GM19043 (cell line): ENCODE measurements at regions not wholly inside any gene's neighbourhood (a gene's known extent, or its start where the extent isn't known, plus 50 kb on each side); places are given as distances from the start of the nearest gene placed in this dataset.

Experiments used
- ATAC-seq: cut with Tn5 transposase; IDR thresholded peaks from one replicate; pipeline ENCODE4 v1.9.1; 2021; ENCODE audit warnings: low read depth; ENCODE audit not compliant: unreplicated experiment

- ATAC-seq, result no peak
These were observed 211.2 kb upstream of the ZP4 start for GRCh38 chr1:238101923-238102322.

GRCh38 chr1:238099871-238100270, 209.1 kb upstream of the ZP4 start:
- no peak for ATAC-seq

- ATAC-seq, result no peak
These were observed 198.9 kb upstream of the ZP4 start for GRCh38 chr1:238089615-238090014.

GRCh38 chr1:238088560-238089290, 198.0 kb upstream of the ZP4 start:
- ATAC-seq, result no peak

GRCh38 chr1:238073991-238074390, 183.3 kb upstream of the ZP4 start:
- no peak for ATAC-seq

- no peak for ATAC-seq
These were observed 180.3 kb upstream of the ZP4 start for GRCh38 chr1:238071061-238071460.

GRCh38 chr1:238063454-238063853, 172.7 kb upstream of the ZP4 start:
- no peak for ATAC-seq

- peak; percentile 55 for ATAC-seq
These were observed 171.4 kb upstream of the ZP4 start for GRCh38 chr1:238061967-238062613.

- peak; percentile 55 for ATAC-seq
These were observed 169.3 kb upstream of the ZP4 start for GRCh38 chr1:238060061-238060460.

GRCh38 chr1:238052496-238053266, 162.0 kb upstream of the ZP4 start:
- ATAC-seq, result no peak

- no peak for ATAC-seq
These were observed 138.4 kb upstream of the ZP4 start for GRCh38 chr1:238029126-238029525.

GRCh38 chr1:238027366-238027765, 136.6 kb upstream of the ZP4 start:
- no peak for ATAC-seq

- no peak for ATAC-seq
These were observed 132.4 kb upstream of the ZP4 start for GRCh38 chr1:238023137-238023536.

GRCh38 chr1:238018214-238018613, 127.5 kb upstream of the ZP4 start:
- ATAC-seq, result no peak

- no peak for ATAC-seq
These were observed 116.1 kb upstream of the ZP4 start for GRCh38 chr1:238006779-238007178.

- ATAC-seq, result no peak
These were observed 114.4 kb upstream of the ZP4 start for GRCh38 chr1:238005116-238005515.

- no peak for ATAC-seq
These were observed 111.1 kb upstream of the ZP4 start for GRCh38 chr1:238001818-238002217.

GRCh38 chr1:237999426-238000052, 108.8 kb upstream of the ZP4 start:
- ATAC-seq, result no peak

GRCh38 chr1:237998581-237998980, 107.9 kb upstream of the ZP4 start:
- ATAC-seq, result no peak

GRCh38 chr1:237983496-237983895, 92.8 kb upstream of the ZP4 start:
- no peak for ATAC-seq

GRCh38 chr1:237981223-237981622, 90.5 kb upstream of the ZP4 start:
- ATAC-seq, result no peak
